ENCODE measurements at regions not wholly inside any gene's neighbourhood (a gene's known extent, or its start where the extent isn't known, plus 50 kb on each side); places are given as distances from the start of the nearest gene placed in this dataset.

GRCh38 chr16:74169066-74169465 lies 127.5 kb upstream of the PSMD7 start:
- no peaks in the 10 kb centered on the region for H3K4me1 ChIP-seq
- H3K27ac ChIP-seq = no peak overlapping the region
- H3K36me3 ChIP-seq (ENCODE audit: insufficient read depth in 1 of 2, low read depth in 1 of 2) = no peaks in the 10 kb centered on the region
- no peak overlapping the region for H3K4me3 ChIP-seq
- no peak for DNase-seq
- H3K9me3 ChIP-seq = peaks cover 5% of the 10 kb centered on the region
- WGBS, 3 donors = 67 to 77% (median 69%) methylated on average over 3 of the region's 3 CpGs
- no peaks in the 10 kb centered on the region for H3K27me3 ChIP-seq (ENCODE audit: insufficient read depth in 3 of 3, low read length in 2 of 3)
- no peak for TF ChIP-seq CTCF (IDR thresholded peaks at IDR 0.05)
- intact Hi-C loops (cut with DNase I) = no loop called here
- no peak for ATAC-seq

GRCh38 chr16:74168445-74168844 lies 128.2 kb upstream of the PSMD7 start:
- H3K4me1 ChIP-seq = no peaks in the 10 kb centered on the region
- H3K4me3 ChIP-seq = no peak overlapping the region
- ATAC-seq (no peak), DNase-seq (no peak)
- peaks cover 5% of the 10 kb centered on the region for H3K9me3 ChIP-seq
- no peaks in the 10 kb centered on the region for H3K27me3 ChIP-seq (ENCODE audit: insufficient read depth in 3 of 3, low read length in 2 of 3)
- H3K36me3 ChIP-seq (ENCODE audit: insufficient read depth in 1 of 2, low read depth in 1 of 2) = no peaks in the 10 kb centered on the region
- no peak for TF ChIP-seq CTCF (IDR thresholded peaks at IDR 0.05)
- WGBS, 3 donors = 93 to 97% (median 95%) methylated on average over 1 of the region's 1 CpG
- no peak overlapping the region for H3K27ac ChIP-seq
- intact Hi-C loops (cut with DNase I) = no loop called here

- intact Hi-C loops (cut with DNase I) = no loop called here
- WGBS, 3 donors = 47 to 64% (median 55%) methylated on average over 2 of the region's 2 CpGs
Measured at GRCh38 chr16:74166456-74166855, 130.2 kb upstream of the PSMD7 start.

GRCh38 chr16:74165566-74166080 lies 131.0 kb upstream of the PSMD7 start:
- H3K9me3 ChIP-seq = peaks cover 5% of the 10 kb centered on the region
- intact Hi-C loops (cut with DNase I) = no loop called here
- DNase-seq (no peak), ATAC-seq (no peak)
- H3K4me1 ChIP-seq = no peaks in the 10 kb centered on the region
- no peaks in the 10 kb centered on the region for H3K27me3 ChIP-seq (ENCODE audit: insufficient read depth in 3 of 3, low read length in 2 of 3)
- H3K36me3 ChIP-seq (ENCODE audit: insufficient read depth in 1 of 2, low read depth in 1 of 2) = no peaks in the 10 kb centered on the region
- 50 to 51% (median 50%) methylated on average over 5 of the region's 5 CpGs for WGBS, 3 donors
- no peak overlapping the region for H3K27ac ChIP-seq
- H3K4me3 ChIP-seq = no peak overlapping the region
- TF ChIP-seq CTCF (IDR thresholded peaks at IDR 0.05) = no peak

More at GRCh38 chr16:74166456-74166855, 130.2 kb upstream of the PSMD7 start:
- Histone ChIP-seq H3K27ac (no peak overlapping the region), H3K4me1 (no peaks in the 10 kb centered on the region), H3K27me3 (ENCODE audit: insufficient read depth in 3 of 3, low read length in 2 of 3) (no peaks in the 10 kb centered on the region), H3K36me3 (ENCODE audit: insufficient read depth in 1 of 2, low read depth in 1 of 2) (no peaks in the 10 kb centered on the region), H3K4me3 (no peak overlapping the region), H3K9me3 (peaks cover 5% of the 10 kb centered on the region)
- TF ChIP-seq CTCF (IDR thresholded peaks at IDR 0.05) = no peak
- ATAC-seq (no peak), DNase-seq (no peak)

- 83 to 91% (median 85%) methylated on average over 2 of the region's 2 CpGs for WGBS, 3 donors
- H3K36me3 ChIP-seq (ENCODE audit: insufficient read depth in 1 of 2, low read depth in 1 of 2) = no peaks in the 10 kb centered on the region
- no peak for ATAC-seq
- H3K27me3 ChIP-seq (ENCODE audit: insufficient read depth in 3 of 3, low read length in 2 of 3) = no peaks in the 10 kb centered on the region
- H3K27ac ChIP-seq = no peak overlapping the region
- no peaks in the 10 kb centered on the region for H3K9me3 ChIP-seq
- H3K4me3 ChIP-seq = no peak overlapping the region
- no peaks in the 10 kb centered on the region for H3K4me1 ChIP-seq
- DNase-seq = no peak
- intact Hi-C loops (cut with DNase I) = no loop called here
- no peak for TF ChIP-seq CTCF (IDR thresholded peaks at IDR 0.05)
Measured at GRCh38 chr16:74160759-74161158, 135.9 kb upstream of the PSMD7 start.

Data from psoas muscle (tissue), 7 donors.